ENCODE measurements at regions not wholly inside any gene's neighbourhood (a gene's known extent, or its start where the extent isn't known, plus 50 kb on each side); places are given as distances from the start of the nearest gene placed in this dataset.

DNA sequence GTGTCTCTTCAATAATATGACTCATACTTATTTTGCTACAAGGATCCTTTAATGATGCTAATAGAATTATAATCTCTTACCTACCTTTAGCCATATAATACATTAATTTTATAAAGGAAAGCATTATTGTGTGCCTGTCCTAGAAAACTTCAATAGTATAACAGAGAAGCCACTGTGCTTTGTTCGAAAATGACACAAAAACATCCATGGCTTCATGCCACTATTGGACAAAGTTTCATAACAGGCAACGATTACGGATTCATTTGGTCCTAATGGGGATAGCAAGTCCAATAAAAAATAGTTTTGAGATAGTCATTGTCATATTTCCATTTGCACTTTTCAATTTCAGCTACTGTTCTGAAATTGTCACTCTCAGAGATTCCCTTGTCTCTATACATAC lies 52.5 kb upstream of the CCDC150 start:
- Histone ChIP-seq H3K36me3 (ENCODE audit: control insufficient read depth in 1 of 2, insufficient read depth in 2 of 2, low read length in 2 of 2) (no peaks in the 10 kb centered on the region), H3K9me3 (ENCODE audit: control insufficient read depth in 1 of 2, low read length in 2 of 2) (no peaks in the 10 kb centered on the region), H3K27me3 (ENCODE audit: low read depth, low read length) (no peaks in the 10 kb centered on the region), H3K4me1 (ENCODE audit: control insufficient read depth in 1 of 2, insufficient read depth in 2 of 2, low read length in 2 of 2) (no peaks in the 10 kb centered on the region), H3K27ac (ENCODE audit: low read length) (no peak overlapping the region), H3K4me3 (ENCODE audit: low read depth in 1 of 2, low read length in 2 of 2) (no peak overlapping the region)

- Histone ChIP-seq H3K27me3 (ENCODE audit: low read depth, low read length) (no peaks in the 10 kb centered on the region), H3K9me3 (ENCODE audit: control insufficient read depth in 1 of 2, low read length in 2 of 2) (no peaks in the 10 kb centered on the region), H3K4me1 (ENCODE audit: control insufficient read depth in 1 of 2, insufficient read depth in 2 of 2, low read length in 2 of 2) (no peaks in the 10 kb centered on the region), H3K27ac (ENCODE audit: low read length) (no peak overlapping the region), H3K36me3 (ENCODE audit: control insufficient read depth in 1 of 2, insufficient read depth in 2 of 2, low read length in 2 of 2) (no peaks in the 10 kb centered on the region), H3K4me3 (ENCODE audit: low read depth in 1 of 2, low read length in 2 of 2) (no peak overlapping the region)
Measured at GRCh38 chr2:196587739-196588138, 51.8 kb upstream of the CCDC150 start.

GRCh38 chr2:196589419-196589818 lies 50.1 kb upstream of the CCDC150 start:
- Histone ChIP-seq H3K27ac (ENCODE audit: low read length) (no peak overlapping the region), H3K27me3 (ENCODE audit: low read depth, low read length) (peaks cover 4% of the 10 kb centered on the region), H3K36me3 (ENCODE audit: control insufficient read depth in 1 of 2, insufficient read depth in 2 of 2, low read length in 2 of 2) (no peaks in the 10 kb centered on the region), H3K9me3 (ENCODE audit: control insufficient read depth in 1 of 2, low read length in 2 of 2) (no peaks in the 10 kb centered on the region), H3K4me1 (ENCODE audit: control insufficient read depth in 1 of 2, insufficient read depth in 2 of 2, low read length in 2 of 2) (peaks cover 0 to 5% of the 10 kb centered on the region in 2 donors), H3K4me3 (ENCODE audit: low read depth in 1 of 2, low read length in 2 of 2) (no peak overlapping the region)
